HG02840 (cell line): ENCODE measurements at regions not wholly inside any gene's neighbourhood (a gene's known extent, or its start where the extent isn't known, plus 50 kb on each side); places are given as distances from the start of the nearest gene placed in this dataset.

Source experiments
- ATAC-seq: cut with Tn5 transposase; IDR thresholded peaks from one replicate; pipeline ENCODE4 v1.9.1; 2021; ENCODE audit warnings: mild to moderate bottlenecking, moderate library complexity, moderate number of reproducible peaks; ENCODE audit not compliant: unreplicated experiment, low FRiP score

DNA sequence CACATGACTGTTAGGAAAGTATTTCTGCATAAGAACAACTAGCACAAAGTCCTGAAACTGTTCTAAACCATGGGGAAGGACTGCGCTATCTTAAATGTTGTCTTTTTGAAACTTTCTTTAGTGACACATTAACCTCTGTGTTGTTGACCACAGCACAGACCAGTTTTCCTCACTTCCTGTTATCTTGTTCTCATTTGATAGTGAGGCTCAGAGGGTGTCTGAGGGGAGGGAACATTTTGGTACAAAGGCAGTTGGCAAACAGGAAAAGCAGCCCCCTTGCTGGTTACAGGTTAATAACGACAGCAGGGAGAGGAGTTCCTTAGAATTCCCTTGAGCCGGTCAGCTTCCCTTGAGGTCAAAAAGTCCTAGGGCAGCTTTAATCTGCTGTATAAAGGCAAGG is 143.5 kb upstream of the BMP2 start:
- peak; percentile 99 for ATAC-seq

DNA sequence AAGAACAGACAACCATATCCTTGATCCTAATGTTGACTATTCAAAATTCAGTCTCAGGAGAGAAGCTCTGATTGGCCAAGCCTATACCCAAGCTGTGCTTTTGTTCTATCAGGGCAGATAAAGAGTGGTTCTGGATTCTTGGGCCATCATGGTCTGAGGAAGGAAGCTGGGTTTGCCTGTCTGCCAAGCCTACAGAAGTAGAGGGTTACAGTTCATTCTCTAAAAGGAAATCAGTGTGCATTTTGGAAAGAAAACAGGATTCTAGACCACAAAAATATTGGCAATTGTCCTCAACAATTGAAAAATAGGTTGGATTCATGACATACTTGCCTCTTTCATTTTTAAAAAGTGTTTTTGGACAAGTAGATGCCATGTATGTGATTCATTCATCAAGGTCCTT is 145.4 kb upstream of the BMP2 start:
- ATAC-seq: no peak

GRCh38 chr20:6618051-6618450 is 149.4 kb upstream of the BMP2 start:
- no peak for ATAC-seq

GRCh38 chr20:6616421-6616820 is 151.1 kb upstream of the BMP2 start:
- ATAC-seq: no peak

DNA sequence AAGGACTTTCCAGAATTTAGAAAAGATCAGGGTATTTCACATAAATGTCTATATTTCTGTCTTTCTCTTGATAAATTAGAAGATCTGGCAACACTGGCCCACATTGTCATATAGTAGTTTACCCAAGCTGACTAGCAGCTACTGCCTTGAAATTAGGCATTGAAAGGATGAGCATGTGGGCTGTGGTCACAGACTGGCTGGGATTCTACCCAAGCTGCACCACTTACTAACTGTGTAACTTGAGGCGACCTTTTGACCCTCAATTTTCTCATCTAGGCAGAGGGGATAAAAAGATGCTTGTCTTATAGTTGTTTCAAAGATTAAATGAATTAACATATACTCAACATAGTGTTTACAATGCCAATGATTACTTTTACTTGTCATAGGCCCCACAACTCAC is 152.7 kb upstream of the BMP2 start:
- ATAC-seq: no peak

DNA sequence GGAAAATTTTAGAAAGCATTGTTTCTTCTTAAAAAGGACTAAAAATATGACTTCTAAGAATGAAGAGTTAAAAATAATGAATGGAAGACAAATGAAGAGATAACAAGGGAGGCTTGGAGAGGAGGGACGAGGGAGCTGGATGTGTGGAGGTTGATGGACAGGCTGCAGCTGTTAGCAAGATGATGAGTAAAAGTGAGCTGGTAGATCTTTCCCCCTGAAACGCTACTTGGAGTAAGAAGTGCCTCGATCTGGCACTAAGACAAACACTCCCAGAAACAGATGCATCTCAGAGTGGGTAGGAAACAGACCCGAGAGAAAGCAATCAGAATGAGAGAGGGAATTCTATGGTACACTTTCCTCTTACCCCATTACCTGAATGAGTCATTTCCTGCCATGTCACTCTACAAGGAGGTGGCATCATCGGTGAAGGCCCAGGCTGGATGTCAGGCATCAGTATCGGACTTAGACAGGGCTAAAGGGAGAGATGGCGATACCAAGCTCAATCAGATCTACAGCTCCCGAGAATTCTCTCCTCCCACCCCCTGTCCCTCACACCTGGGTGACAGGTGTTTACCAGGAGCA is 154.1 kb upstream of the BMP2 start:
- ATAC-seq: no peak

DNA sequence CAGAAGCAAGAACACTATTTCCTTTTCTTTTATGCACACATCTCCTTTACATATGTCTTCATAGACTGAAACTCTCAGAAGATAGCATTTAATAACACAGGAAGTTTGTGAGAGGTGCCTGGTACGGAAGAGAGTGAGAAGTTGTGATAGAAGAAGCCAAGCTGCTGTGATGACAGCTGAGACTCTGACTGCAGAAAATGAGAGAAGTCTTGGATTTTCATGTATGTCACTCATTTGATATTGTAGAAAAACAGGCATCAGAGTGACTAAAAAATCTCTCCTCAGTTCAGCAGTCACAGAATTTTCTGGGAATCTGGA is 154.9 kb upstream of the BMP2 start:
- ATAC-seq: no peak

- ATAC-seq: no peak
These were observed 155.4 kb upstream of the BMP2 start for GRCh38 chr20:6611911-6612605.

DNA sequence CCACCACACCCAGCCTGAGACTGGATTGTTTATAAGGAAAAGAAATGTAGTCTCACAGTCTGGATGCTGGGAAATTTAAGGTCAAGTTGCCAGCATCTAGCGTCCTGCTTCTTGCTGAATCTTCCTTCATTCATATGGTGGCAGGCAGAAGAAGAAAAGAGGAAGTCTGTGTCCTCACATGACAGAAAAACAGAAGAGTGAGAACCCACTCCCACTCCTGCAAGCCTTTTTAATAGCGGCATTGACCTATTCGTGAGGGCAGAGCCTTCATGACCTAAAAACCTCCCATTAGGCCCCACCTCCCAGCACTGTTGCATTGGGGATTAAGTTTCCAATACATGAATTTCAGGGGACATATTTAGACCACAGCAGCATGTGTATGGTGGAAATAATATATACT is 160.8 kb upstream of the BMP2 start:
- no peak for ATAC-seq

DNA sequence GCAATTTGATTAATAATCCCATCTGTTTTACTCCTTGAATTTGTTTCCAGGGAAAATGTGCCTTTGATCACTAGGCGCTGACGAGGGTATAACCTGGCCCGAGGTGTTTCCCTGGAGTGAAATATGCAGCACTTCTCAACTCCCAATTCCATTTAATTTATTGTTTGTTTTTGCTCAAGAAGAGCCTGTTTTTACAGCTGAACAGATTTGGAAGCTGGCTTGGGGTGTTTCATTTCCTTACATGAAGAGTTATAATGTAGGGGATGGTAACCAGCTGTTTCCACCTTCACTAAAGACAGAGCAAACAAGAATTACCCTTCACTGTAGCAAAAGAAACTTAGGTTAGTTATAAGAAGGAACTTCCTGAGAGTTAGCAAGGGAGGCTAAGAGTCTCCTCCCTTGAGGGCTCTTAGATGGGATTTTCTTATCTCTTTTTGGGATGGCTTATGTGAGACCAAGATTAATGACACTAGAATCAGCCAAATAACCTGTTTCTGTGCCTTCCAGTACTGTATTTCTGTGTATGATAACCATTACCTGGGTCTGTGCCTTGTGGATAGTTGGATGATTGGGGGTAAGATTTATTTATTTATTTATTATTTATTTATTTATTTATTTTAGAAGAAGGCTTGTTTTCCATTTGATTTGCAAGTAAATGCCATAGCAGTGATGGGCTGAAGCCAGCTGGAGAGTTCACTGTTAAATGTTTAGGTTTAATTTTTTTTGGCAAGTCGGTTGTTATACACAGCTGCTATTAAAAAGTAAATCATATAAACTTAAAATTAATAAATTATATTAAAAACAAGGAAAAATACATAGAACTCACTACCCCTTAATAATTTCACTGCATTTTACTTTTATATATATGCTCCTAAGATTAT is 162.2 kb upstream of the BMP2 start:
- no peak for ATAC-seq

- no peak for ATAC-seq
These were observed 163.3 kb upstream of the BMP2 start for GRCh38 chr20:6604179-6604578.

DNA sequence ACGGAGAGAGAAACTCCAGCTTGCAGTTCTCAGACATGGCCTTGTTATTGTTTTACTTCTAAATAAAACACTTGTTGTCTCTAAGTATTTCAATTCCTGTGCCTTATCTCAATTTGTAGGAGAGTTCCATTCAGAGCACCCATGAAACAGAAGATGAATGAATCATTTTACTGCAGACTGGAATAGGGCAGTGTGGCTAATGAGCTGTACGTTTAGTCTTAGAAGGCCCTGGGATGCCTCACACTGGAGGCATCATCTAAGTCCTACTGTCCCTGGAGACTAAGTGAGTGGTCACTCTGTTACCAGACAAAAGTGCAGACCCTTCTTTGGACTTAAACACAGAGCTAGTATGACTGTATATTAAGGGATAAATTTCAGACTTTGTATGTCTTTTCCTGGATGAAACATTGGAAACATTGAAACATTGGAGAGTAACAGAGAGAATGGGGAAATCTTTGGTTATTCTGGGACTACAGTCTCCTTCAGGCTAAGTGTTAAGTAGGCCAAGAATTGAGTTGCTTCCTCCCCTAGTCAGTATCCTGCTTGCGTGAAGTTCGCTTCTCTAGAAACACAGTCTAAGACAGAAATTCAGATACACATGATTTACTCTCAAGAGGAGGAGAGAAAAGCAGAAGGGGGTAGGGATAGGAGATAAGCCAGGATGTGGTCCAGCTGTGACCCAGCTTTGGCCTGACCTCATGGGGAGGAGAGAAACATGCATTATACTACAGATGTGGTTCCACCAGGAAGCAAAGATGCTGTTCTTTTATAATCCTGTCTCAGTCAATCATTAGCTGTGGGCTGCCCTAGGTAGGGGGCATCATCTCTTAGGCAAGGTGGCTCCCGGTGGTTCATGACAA is 167.4 kb upstream of the BMP2 start:
- ATAC-seq: no peak

DNA sequence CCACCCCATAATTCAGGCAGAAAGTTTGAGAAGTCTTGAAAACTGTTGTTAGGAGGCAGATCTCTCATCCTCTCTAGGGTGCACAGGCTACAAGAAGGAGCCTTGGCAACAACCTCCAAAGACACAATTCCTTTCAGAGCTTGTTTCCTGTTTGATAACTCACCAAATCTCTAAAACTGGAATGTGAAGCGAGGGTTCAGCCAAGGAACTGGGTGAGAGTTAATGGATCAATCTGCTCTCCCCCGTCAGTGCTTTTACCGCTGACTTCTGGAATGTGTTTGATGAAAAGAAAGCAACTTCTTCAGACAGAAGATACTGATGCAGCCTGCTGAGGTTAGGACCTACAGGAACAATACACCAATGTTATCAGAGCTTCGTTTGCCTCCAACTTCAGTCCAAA is 171.8 kb upstream of the BMP2 start:
- no peak for ATAC-seq

DNA sequence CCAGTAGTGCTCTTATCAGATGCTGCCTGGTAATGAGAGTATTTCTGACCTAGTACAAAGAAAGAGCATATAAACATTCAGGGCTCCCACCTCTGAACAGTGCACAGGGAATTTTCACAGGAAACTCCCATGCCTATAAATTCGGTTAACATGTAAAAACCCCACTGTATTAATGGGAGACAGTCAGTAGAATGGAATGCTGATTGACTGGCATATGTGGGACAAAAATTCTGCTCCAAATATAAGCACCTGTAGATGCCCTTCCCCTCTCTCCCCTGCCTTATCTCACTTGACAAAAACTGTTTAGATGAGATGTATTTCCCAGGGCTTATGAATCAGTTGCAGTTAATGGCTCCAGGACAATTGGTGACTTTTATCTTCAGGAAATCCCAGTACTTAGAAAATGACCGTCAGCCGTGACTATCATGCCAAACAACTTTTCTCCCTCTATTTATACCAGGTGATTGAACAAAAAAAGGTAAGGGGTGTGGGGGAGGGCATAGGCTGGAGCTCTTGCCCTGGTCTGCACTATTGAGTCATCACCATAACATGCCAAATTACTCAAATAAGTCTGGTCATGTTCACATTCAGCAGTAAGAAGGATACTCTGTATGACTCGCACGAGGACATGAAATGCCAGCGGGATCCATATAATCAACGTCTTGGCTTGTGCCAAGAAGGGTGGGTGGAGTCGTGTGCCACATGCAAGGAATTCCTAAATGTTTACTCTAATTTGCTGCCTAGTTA is 176.4 kb upstream of the BMP2 start:
- ATAC-seq: no peak

DNA sequence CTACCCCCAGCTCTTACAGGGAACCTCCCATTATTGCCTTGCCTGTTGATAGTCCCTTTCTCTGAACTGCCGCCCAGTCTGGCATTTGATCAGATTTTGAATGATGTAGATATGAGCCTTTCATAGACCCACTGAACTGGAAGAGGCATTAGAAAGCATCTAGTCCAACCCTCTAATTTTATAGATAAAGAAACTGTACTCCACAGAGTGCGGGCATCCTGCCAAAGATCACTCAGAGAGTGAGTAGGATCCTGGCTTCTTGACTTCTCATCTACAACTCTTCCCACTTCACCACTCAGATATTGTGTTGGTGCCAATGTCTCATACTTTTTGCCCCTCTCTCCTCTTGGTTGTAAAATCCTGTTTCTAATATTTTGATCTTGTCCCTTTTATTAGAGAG is 179.2 kb upstream of the BMP2 start:
- ATAC-seq: no peak

DNA sequence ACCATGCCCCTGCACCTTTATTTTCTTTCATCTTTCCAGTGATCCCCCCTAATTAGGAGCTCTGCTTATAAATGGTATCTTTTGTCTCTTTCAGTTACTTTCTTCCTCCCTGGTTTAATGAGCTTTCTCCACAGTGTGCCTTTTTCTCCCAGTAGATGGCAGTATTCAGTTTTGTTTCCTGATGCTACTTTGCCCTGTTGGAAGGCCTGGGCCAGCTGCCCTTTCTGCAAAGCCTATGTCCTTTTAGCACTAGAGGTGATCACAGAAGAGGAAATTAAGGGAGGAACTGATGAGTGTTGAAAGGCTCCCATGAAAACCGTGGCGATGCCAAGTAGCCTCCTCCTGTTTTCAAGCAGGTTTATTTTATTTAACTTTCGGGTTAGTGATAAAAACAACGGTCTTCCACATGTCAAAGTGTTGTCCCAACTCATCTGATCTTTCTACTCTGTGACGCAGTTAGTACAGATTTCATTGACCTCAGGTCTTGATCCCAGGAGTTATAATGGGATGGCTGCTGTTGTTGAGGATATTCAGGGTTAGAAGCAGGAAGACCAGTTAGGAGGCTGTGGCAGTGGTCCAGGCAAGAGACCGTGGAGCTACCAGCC is 184.2 kb upstream of the BMP2 start:
- ATAC-seq: no peak

GRCh38 chr20:6582449-6582848 is 185.0 kb upstream of the BMP2 start:
- no peak for ATAC-seq

DNA sequence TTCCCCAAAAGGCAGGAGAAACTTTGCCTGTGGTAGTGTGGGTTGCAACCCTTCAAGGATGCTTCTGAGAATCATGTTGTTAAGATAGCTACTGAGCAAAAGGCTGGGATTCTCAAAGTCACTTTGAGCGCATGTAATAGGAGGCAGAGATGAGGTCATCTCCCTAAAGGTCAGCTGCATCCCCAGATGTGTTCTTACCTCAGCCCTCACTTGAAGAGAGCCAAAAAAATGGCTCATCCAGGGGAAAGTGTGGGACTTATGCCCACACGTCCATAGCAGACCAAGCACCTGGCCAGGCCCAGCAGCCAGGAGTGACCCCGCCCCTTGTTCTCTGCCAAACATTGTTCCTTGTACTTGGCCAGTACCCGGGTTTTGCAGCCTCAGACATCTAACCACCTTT is 187.0 kb upstream of the BMP2 start:
- ATAC-seq: no peak

GRCh38 chr20:6579824-6580223 is 187.7 kb upstream of the BMP2 start:
- no peak for ATAC-seq

- ATAC-seq: no peak
These were observed 188.1 kb upstream of the BMP2 start for GRCh38 chr20:6579417-6579816.
